ENCODE measurements at regions not wholly inside any gene's neighbourhood (a gene's known extent, or its start where the extent isn't known, plus 50 kb on each side); places are given as distances from the start of the nearest gene placed in this dataset.

DNA sequence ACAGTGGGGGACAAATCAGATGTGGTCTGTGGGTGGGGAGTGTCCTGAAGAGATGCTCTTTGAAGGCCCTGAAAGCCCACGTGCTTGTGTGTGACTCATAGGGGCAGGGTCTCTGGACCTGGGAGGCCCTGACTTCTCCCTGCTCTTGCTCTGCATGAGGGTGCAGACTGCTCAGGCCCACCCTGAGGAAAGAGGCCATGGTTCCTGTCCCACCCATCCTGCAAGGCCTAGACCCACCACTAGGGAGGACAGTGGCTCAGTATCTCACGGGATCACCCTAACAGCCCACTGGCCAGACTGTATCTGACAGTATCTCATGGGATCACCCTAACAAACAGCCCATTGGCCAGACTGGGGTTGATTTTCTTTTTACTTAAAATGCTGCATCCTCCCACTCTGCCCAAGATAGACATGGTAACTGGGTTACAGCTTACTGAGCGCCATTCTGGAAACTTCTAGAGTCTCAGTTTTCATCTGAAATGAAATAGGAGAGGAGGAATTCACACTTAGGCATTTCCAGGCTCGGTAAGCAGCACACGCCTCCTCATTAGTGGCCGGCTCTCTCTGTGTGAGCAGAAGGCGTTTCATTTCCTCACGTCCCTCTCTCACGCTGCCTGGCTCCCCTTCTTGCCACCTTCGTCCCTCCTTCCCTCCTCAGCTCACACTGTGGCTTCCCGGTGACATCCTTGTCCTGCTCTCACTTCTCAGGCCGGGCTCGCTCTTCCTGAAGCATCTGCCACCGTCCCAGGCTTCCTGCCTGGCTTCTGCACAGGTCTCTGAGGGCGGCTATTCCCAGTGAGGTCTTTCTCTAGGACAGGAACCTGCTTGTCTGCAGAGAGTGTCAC lies 242.6 kb downstream of the GLRX3 start:
- no peak for DNase-seq (ENCODE audit: low spot score)
- TF ChIP-seq, protein P1, sequence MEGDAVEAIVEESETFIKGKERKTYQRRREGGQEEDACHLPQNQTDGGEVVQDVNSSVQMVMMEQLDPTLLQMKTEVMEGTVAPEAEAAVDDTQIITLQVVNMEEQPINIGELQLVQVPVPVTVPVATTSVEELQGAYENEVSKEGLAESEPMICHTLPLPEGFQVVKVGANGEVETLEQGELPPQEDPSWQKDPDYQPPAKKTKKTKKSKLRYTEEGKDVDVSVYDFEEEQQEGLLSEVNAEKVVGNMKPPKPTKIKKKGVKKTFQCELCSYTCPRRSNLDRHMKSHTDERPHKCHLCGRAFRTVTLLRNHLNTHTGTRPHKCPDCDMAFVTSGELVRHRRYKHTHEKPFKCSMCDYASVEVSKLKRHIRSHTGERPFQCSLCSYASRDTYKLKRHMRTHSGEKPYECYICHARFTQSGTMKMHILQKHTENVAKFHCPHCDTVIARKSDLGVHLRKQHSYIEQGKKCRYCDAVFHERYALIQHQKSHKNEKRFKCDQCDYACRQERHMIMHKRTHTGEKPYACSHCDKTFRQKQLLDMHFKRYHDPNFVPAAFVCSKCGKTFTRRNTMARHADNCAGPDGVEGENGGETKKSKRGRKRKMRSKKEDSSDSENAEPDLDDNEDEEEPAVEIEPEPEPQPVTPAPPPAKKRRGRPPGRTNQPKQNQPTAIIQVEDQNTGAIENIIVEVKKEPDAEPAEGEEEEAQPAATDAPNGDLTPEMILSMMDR (IDR thresholded peaks at IDR 0.05; ENCODE audit: extremely low read depth, insufficient read depth, missing control alignments), result no peak
- in situ Hi-C loops (cut with MboI; ENCODE audit: low pct_unique_long_range_greater_than_20kb, low sequenced_read_pairs, unreplicated experiment), result no loop called here

DNA sequence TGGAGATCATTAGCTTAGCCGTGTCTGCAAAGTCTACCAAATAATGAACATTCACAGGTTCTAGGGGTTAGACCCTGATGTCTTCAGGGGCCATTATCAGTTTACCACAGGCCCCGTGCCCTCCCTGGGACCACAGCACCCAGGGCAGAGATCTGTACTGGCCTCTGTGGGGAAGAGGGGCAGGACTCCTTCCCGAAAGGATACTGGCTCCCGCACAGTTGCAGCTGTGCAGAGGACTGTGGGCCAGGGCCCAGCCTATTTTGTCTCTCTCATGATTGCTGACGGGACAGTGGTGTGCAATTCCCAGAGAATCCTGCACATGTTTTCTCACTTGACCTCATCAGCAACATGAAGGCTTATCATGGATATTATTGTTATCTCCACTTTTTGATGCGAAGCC lies 243.9 kb downstream of the GLRX3 start:
- no peak for DNase-seq (ENCODE audit: low spot score)
- in situ Hi-C loops (cut with MboI; ENCODE audit: low pct_unique_long_range_greater_than_20kb, low sequenced_read_pairs, unreplicated experiment), result no loop called here
- TF ChIP-seq, protein P1 (IDR thresholded peaks at IDR 0.05; ENCODE audit: extremely low read depth, insufficient read depth, missing control alignments), result no peak

DNA sequence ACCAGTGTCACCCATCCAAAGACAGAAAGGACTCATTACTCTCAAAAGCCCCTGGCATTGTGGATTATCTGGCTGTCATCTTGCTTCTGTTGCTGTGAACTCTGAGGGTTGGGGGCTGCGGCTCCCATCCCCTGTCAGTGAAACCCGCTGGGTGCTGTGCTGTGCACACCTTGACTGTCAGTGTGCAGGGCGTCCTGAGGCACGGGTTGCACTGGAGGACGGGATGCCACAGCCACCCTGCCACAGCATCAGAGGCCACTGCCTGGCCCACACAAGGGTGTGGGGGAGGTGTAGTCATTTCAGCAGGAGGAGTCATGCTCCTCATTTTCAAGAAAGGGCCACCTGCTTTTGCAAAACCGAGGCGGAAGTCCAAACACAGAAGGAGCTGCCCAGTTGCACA lies 245.8 kb downstream of the GLRX3 start:
- no peak for DNase-seq (ENCODE audit: low spot score)
- in situ Hi-C loops (cut with MboI; ENCODE audit: low pct_unique_long_range_greater_than_20kb, low sequenced_read_pairs, unreplicated experiment), result no loop called here
- TF ChIP-seq, protein P1 (IDR thresholded peaks at IDR 0.05; ENCODE audit: extremely low read depth, insufficient read depth, missing control alignments), result no peak

DNA sequence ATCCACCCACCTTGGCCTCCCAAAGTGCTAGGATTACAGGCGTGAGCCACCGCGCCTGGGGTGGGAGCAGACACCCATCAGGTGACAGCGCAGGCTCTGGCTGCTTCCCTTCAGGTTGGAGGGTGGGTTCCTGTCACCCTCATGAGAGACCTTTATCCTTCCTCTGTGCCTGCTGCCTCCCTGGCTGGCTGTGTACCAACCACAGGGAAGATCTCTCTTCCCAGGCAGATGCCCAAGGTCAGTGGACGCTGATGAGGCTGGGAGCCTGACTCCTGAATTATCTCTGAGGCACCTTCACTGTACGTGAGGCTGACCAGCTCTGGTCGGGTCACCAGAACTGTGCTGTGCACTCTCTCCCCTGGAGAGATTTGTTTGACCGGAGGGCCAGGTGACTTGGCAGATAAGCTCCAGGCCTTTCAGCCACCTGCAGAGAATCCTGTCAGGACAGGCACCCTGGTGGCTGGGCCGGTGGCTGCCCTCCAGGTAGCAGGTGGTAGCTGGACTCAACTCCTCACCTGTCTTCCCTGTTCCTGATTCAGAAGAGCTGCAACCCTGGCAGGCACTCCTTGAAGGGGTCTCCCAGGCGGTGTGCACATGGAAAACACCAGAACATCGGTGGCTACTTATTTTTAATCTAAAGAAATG lies 251.9 kb downstream of the GLRX3 start:
- in situ Hi-C loops (cut with MboI; ENCODE audit: low pct_unique_long_range_greater_than_20kb, low sequenced_read_pairs, unreplicated experiment), result no loop called here

DNA sequence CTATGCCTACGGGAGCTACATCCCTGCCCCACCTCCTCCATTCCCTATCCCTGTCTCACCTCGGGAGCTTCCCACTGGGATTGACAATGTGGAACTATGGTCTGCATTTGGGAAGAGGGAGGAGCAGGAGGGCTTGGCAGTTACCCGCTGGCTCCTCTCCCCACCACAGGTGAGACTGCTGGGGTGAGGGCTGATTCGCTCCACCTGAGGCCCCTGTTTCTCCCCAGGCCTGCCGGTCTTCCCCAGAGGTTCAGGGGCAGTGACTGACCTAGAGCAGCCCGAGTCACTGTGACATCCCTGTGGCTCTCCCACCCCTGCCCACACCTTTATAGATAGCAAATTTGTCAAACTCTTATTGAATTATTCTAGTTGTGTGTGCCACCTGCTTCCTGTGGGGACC lies 252.6 kb downstream of the GLRX3 start:
- in situ Hi-C loops (cut with MboI; ENCODE audit: low pct_unique_long_range_greater_than_20kb, low sequenced_read_pairs, unreplicated experiment), result no loop called here
- TF ChIP-seq, protein P1 (IDR thresholded peaks at IDR 0.05; ENCODE audit: extremely low read depth, insufficient read depth, missing control alignments), result no peak
- DNase-seq (ENCODE audit: low spot score), result no peak

More for the DNA sequence above, 251.9 kb downstream of the GLRX3 start:
- TF ChIP-seq, protein P1 (IDR thresholded peaks at IDR 0.05; ENCODE audit: extremely low read depth, insufficient read depth, missing control alignments), result no peak
- DNase-seq (ENCODE audit: low spot score), result no peak

DNA sequence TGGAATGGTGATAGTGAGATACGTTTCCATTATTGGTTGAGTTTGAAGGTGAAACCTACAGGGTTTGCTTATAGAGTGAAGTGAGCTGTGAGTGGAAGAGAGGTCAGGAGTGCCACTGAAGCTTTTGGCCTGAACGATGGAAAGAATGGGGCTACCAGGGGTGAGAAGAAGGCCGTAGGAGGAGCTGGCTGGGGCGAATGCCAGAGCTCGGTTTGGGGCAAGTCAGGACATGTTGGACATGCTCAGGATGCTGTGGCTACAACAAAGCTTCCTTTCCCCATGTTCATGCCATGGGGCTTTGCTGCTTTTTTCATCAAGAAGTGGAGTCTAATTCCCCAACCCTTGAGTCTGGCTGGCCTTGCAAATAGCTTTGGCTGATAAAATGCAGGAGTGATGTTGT lies 253.7 kb downstream of the GLRX3 start:
- in situ Hi-C loops (cut with MboI; ENCODE audit: low pct_unique_long_range_greater_than_20kb, low sequenced_read_pairs, unreplicated experiment), result no loop called here
- TF ChIP-seq, protein P1 (IDR thresholded peaks at IDR 0.05; ENCODE audit: extremely low read depth, insufficient read depth, missing control alignments), result no peak

More for the DNA sequence above, 253.7 kb downstream of the GLRX3 start:
- no peak for DNase-seq (ENCODE audit: low spot score)
